ENCODE measurements at regions not wholly inside any gene's neighbourhood (a gene's known extent, or its start where the extent isn't known, plus 50 kb on each side); places are given as distances from the start of the nearest gene placed in this dataset.

GRCh38 chr10:31261511-31262311 is 57.3 kb upstream of the ZEB1 start:
- no peak overlapping the region for H3K4me2 ChIP-seq (ENCODE audit: low read length)
- no peak overlapping the region for H3K9ac ChIP-seq (ENCODE audit: low read length)
- no peak overlapping the region for H3K27ac ChIP-seq (ENCODE audit: low read depth, low read length, poor library complexity, severe bottlenecking)

GRCh38 chr10:31262672-31263071 is 56.3 kb upstream of the ZEB1 start:
- H3K9me2 ChIP-seq (ENCODE audit: low read depth, low read length), result no peaks in the 10 kb centered on the region
- H3F3A ChIP-seq (ENCODE audit: insufficient read depth, low read length), result no peaks in the 10 kb centered on the region
- no peaks in the 10 kb centered on the region for H3K36me3 ChIP-seq (ENCODE audit: insufficient read depth, low read length)
- H3K9ac ChIP-seq (ENCODE audit: low read length), result no peak overlapping the region
- H3K27me3 ChIP-seq (ENCODE audit: insufficient read depth, low read length), result no peaks in the 10 kb centered on the region
- H3K4me1 ChIP-seq (ENCODE audit: insufficient read depth, low read length, severe bottlenecking), result no peaks in the 10 kb centered on the region
- TF ChIP-seq CTCF (IDR thresholded peaks at IDR 0.05; ENCODE audit: low read length) (no peak), EZH2 (IDR thresholded peaks at IDR 0.05; ENCODE audit: borderline replicate concordance, low read length) (no peak)
- no peak overlapping the region for H3K4me3 ChIP-seq (ENCODE audit: low read depth, low read length, poor library complexity, severe bottlenecking)
- H3K27ac ChIP-seq (ENCODE audit: low read depth, low read length, poor library complexity, severe bottlenecking), result no peak overlapping the region
- no peaks in the 10 kb centered on the region for H4K20me1 ChIP-seq (ENCODE audit: insufficient read depth, low read length)
- no peak overlapping the region for H2AFZ ChIP-seq (ENCODE audit: low read length)
- no peaks in the 10 kb centered on the region for H3K79me2 ChIP-seq (ENCODE audit: insufficient read depth, low read length)
- H3K4me2 ChIP-seq (ENCODE audit: low read length), result no peak overlapping the region
- H3K9me3 ChIP-seq (ENCODE audit: low read length), result no peaks in the 10 kb centered on the region

More at GRCh38 chr10:31261511-31262311, 57.3 kb upstream of the ZEB1 start:
- no peaks in the 10 kb centered on the region for H3K4me1 ChIP-seq (ENCODE audit: insufficient read depth, low read length, severe bottlenecking)
- H3K27me3 ChIP-seq (ENCODE audit: insufficient read depth, low read length), result no peaks in the 10 kb centered on the region
- no peaks in the 10 kb centered on the region for H4K20me1 ChIP-seq (ENCODE audit: insufficient read depth, low read length)
- no peaks in the 10 kb centered on the region for H3K9me3 ChIP-seq (ENCODE audit: low read length)
- no peak overlapping the region for H2AFZ ChIP-seq (ENCODE audit: low read length)
- TF ChIP-seq EZH2 (IDR thresholded peaks at IDR 0.05; ENCODE audit: borderline replicate concordance, low read length) (no peak), CTCF (IDR thresholded peaks at IDR 0.05; ENCODE audit: low read length) (no peak)
- H3K9me2 ChIP-seq (ENCODE audit: low read depth, low read length), result no peaks in the 10 kb centered on the region
- H3F3A ChIP-seq (ENCODE audit: insufficient read depth, low read length), result no peaks in the 10 kb centered on the region
- no peak overlapping the region for H3K4me3 ChIP-seq (ENCODE audit: low read depth, low read length, poor library complexity, severe bottlenecking)
- no peaks in the 10 kb centered on the region for H3K79me2 ChIP-seq (ENCODE audit: insufficient read depth, low read length)
- H3K36me3 ChIP-seq (ENCODE audit: insufficient read depth, low read length), result no peaks in the 10 kb centered on the region

- Histone ChIP-seq H3F3A (ENCODE audit: insufficient read depth, low read length) (no peaks in the 10 kb centered on the region), H2AFZ (ENCODE audit: low read length) (no peak overlapping the region), H3K9me2 (ENCODE audit: low read depth, low read length) (no peaks in the 10 kb centered on the region), H4K20me1 (ENCODE audit: insufficient read depth, low read length) (no peaks in the 10 kb centered on the region), H3K36me3 (ENCODE audit: insufficient read depth, low read length) (no peaks in the 10 kb centered on the region), H3K4me1 (ENCODE audit: insufficient read depth, low read length, severe bottlenecking) (no peaks in the 10 kb centered on the region), H3K4me3 (ENCODE audit: low read depth, low read length, poor library complexity, severe bottlenecking) (no peak overlapping the region), H3K27ac (ENCODE audit: low read depth, low read length, poor library complexity, severe bottlenecking) (no peak overlapping the region), H3K9me3 (ENCODE audit: low read length) (no peaks in the 10 kb centered on the region), H3K79me2 (ENCODE audit: insufficient read depth, low read length) (no peaks in the 10 kb centered on the region), H3K4me2 (ENCODE audit: low read length) (no peak overlapping the region), H3K27me3 (ENCODE audit: insufficient read depth, low read length) (no peaks in the 10 kb centered on the region), H3K9ac (ENCODE audit: low read length) (no peak overlapping the region)
- no peak for TF ChIP-seq EZH2 (IDR thresholded peaks at IDR 0.05; ENCODE audit: borderline replicate concordance, low read length)
- TF ChIP-seq CTCF (IDR thresholded peaks at IDR 0.05; ENCODE audit: low read length), result no peak
These were observed 55.1 kb upstream of the ZEB1 start for GRCh38 chr10:31263903-31264302.

All from OCI-LY1 (cell line).